SK-N-SH (cell line): ENCODE measurements at regions not wholly inside any gene's neighbourhood (a gene's known extent, or its start where the extent isn't known, plus 50 kb on each side); places are given as distances from the start of the nearest gene placed in this dataset.

Source experiments
- CTCF ChIA-PET: fragments of 300-600, 350-600 bp; formaldehyde crosslinking; extraction: SDS; loops from one replicate; lab custom pipeline; 2021; lab: Yijun Ruan, JAX
- POLR2A ChIA-PET: fragments of 350-600 bp; sonication (Branson Sonifier 250); formaldehyde crosslinking; extraction: SDS; loops from one replicate; lab custom pipeline; 2020; ENCODE audit warnings: antibody characterized with exemption, inconsistent platforms; lab: Yijun Ruan, JAX
- DNase-seq: peaks from one replicate; pipeline ENCODE4 v3.0.0; 2012
- H2AFZ ChIP-seq: fragments of 200-600 bp; sonication (generic); 2 replicates; pipeline ENCODE4 v1.8.1; 2016; ENCODE audit warnings: antibody characterized with exemption, mild to moderate bottlenecking, low read depth
- H3F3A ChIP-seq: fragments of 200-600 bp; sonication (generic); replicated peaks from 2 replicates; pipeline ENCODE3; 2016; ENCODE audit warnings: antibody characterized with exemption, mild to moderate bottlenecking; ENCODE audit not compliant: insufficient read depth
- H3K27ac ChIP-seq, 2 experiments: fragments of 200-500 bp in 1 of 2; fragments of 200-600 bp in 1 of 2; sonication (Bioruptor generic) in 1 of 2; sonication (generic), shearing (Covaris generic) in 1 of 2; 2 replicates each; pipeline versions ENCODE4 v1.5.1 to v1.6.1; 2014 to 2016; ENCODE audit warnings: low read depth in 2 of 2, inconsistent platforms in 1 of 2, low read length in 1 of 2, mild to moderate bottlenecking in 1 of 2, mixed read lengths in 1 of 2
- H3K27me3 ChIP-seq: fragments of 200-600 bp; sonication (generic), shearing (Covaris generic); 2 replicates; pipeline ENCODE4 v1.6.1; 2016; ENCODE audit warnings: mixed run types; ENCODE audit not compliant: insufficient read depth
- H3K36me3 ChIP-seq, 2 experiments: fragments of 200-500 bp in 1 of 2; fragments of 200-600 bp in 1 of 2; sonication (Bioruptor generic) in 1 of 2; sonication (generic) in 1 of 2; replicated peaks in 1 of 2; 2 replicates each; pipeline versions ENCODE3 to v1.5.1; 2014 to 2016; ENCODE audit warnings: low read length in 1 of 2, mild to moderate bottlenecking in 1 of 2; ENCODE audit not compliant: insufficient read depth in 2 of 2, control insufficient read depth in 1 of 2
- H3K4me1 ChIP-seq, 2 experiments: fragments of 200-500 bp in 1 of 2; fragments of 200-600 bp in 1 of 2; sonication (Bioruptor generic) in 1 of 2; sonication (generic), shearing (Covaris generic) in 1 of 2; 2 replicates each; pipeline versions ENCODE4 v1.5.1 to v1.6.1; 2014 to 2016; ENCODE audit warnings: low read depth in 1 of 2, low read length in 1 of 2, mixed run types in 1 of 2; ENCODE audit not compliant: insufficient read depth in 2 of 2, control insufficient read depth in 1 of 2
- H3K4me2 ChIP-seq: fragments of 200-600 bp; sonication (generic), shearing (Covaris generic); 2 replicates; pipeline ENCODE4 v1.6.1; 2017; ENCODE audit warnings: mixed run types
- H3K4me3 ChIP-seq, 2 experiments: fragments of 200-500 bp in 1 of 2; fragments of 200-600 bp in 1 of 2; sonication (Bioruptor generic) in 1 of 2; sonication (generic), shearing (Covaris generic) in 1 of 2; 2 replicates each; pipeline versions ENCODE4 v1.5.1 to v1.8.1; 2014 to 2016; ENCODE audit warnings: low read depth in 2 of 2, inconsistent platforms in 1 of 2, low read length in 1 of 2, mild to moderate bottlenecking in 1 of 2, mixed read lengths in 1 of 2, moderate library complexity in 1 of 2
- H3K79me2 ChIP-seq: fragments of 200-600 bp; sonication (generic); 2 replicates; pipeline ENCODE4 v1.8.1; 2017; ENCODE audit warnings: mild to moderate bottlenecking; ENCODE audit not compliant: insufficient read depth
- H3K9ac ChIP-seq: fragments of 200-600 bp; sonication (generic); 2 replicates; pipeline ENCODE4 v1.6.1; 2017; ENCODE audit warnings: mixed run types
- H3K9me2 ChIP-seq: fragments of 200-600 bp; sonication (generic); 2 replicates; pipeline ENCODE4 v1.6.1; 2017; ENCODE audit warnings: mixed run types
- H3K9me3 ChIP-seq: fragments of 200-600 bp; sonication (generic); 2 replicates; pipeline ENCODE4 v1.6.1; 2017; ENCODE audit warnings: mixed run types, mild to moderate bottlenecking, moderate library complexity
- H4K20me1 ChIP-seq: fragments of 200-600 bp; sonication (generic); 2 replicates; pipeline ENCODE4 v1.6.1; 2017; ENCODE audit warnings: mild to moderate bottlenecking, mixed run types; ENCODE audit not compliant: insufficient read depth
- CHD2 ChIP-seq: fragments of 150-350 bp; IDR thresholded peaks from 2 replicates; pipeline ENCODE4 v1.6.1; 2018; ENCODE audit warnings: low read length; ENCODE audit not compliant: partially characterized antibody
- ELF1 ChIP-seq: IDR thresholded peaks from 2 replicates; pipeline ENCODE4 v1.4.0; 2012
- EZH2phosphoT487 ChIP-seq: fragments of 200-600 bp; sonication (generic); IDR thresholded peaks from 2 replicates; pipeline ENCODE4 v1.6.1; 2017; ENCODE audit warnings: low read depth, mixed run types, mild to moderate bottlenecking, antibody characterized with exemption, moderate library complexity, borderline replicate concordance
- FOXJ3 ChIP-seq: sonication (generic); formaldehyde crosslinking; IDR thresholded peaks from 2 replicates; pipeline ENCODE4 v1.5.1; 2020; ENCODE audit warnings: mild to moderate bottlenecking, missing genetic modification reagents
- GABPA ChIP-seq: IDR thresholded peaks from 2 replicates; pipeline ENCODE4 v1.4.0; 2012; ENCODE audit warnings: low read depth, mild to moderate bottlenecking
- NFIC ChIP-seq: IDR thresholded peaks from 2 replicates; pipeline ENCODE4 v1.4.0; 2012; ENCODE audit warnings: borderline replicate concordance
- PBX3 ChIP-seq: IDR thresholded peaks from 2 replicates; pipeline ENCODE4; 2012
- RCOR1 ChIP-seq: fragments of 150-350 bp; IDR thresholded peaks from 2 replicates; pipeline ENCODE4 v1.6.1; 2017; ENCODE audit warnings: antibody characterized with exemption, low read length
- RFX5 ChIP-seq: IDR thresholded peaks from 2 replicates; pipeline ENCODE4 v1.6.1; 2012; ENCODE audit warnings: mild to moderate bottlenecking, improper control_type of control experiment, low read length
- RXRA ChIP-seq: IDR thresholded peaks from 2 replicates; pipeline ENCODE4 v1.4.0; 2012; ENCODE audit warnings: low read depth, mild to moderate bottlenecking, borderline replicate concordance
- SMC3 ChIP-seq: IDR thresholded peaks from 2 replicates; pipeline ENCODE4 v1.6.1; 2012; ENCODE audit warnings: low read depth, low read length, improper control_type of control experiment
- TAF1 ChIP-seq: IDR thresholded peaks from 2 replicates; pipeline ENCODE4 v1.6.1; 2012; ENCODE audit warnings: low read depth, mild to moderate bottlenecking, low read length, moderate library complexity, borderline replicate concordance
- TCF12 ChIP-seq: IDR thresholded peaks from 2 replicates; pipeline ENCODE4 v1.4.0; 2012
- TEAD4 ChIP-seq: IDR thresholded peaks from 2 replicates; pipeline ENCODE4 v1.4.0; 2012; ENCODE audit warnings: mild to moderate bottlenecking, borderline replicate concordance; ENCODE audit not compliant: insufficient read depth
- USF1 ChIP-seq: IDR thresholded peaks from 2 replicates; pipeline ENCODE4 v1.4.0; 2012; ENCODE audit warnings: low read depth, borderline replicate concordance
- USF2 ChIP-seq: fragments of 150-350 bp; IDR thresholded peaks from 2 replicates; pipeline ENCODE4 v1.6.1; 2017; ENCODE audit warnings: antibody characterized with exemption, low read length, low read depth, borderline replicate concordance
- YY1 ChIP-seq: IDR thresholded peaks from 2 replicates; pipeline ENCODE4 v1.4.0; 2012; ENCODE audit warnings: low read depth, mild to moderate bottlenecking
- ZBTB33 ChIP-seq: IDR thresholded peaks from 2 replicates; pipeline ENCODE4 v1.4.0; 2012; ENCODE audit warnings: low read depth, borderline replicate concordance
- WGBS: methylation state at CpG from one replicate; pipeline ENCODE4 v1.1.6; 2017; ENCODE audit warnings: low lambda C conversion rate; 5-methylcytosine and 5-hydroxymethylcytosine counted together

- DNase-seq: no peak
- CTCF ChIA-PET: interaction anchor here (1.0 to 1.1 kb wide), 2 partner anchors 9 to 28 kb away, joined by 3 to 4 read pairs; no protein-coding TSS in a partner anchor
Observed at GRCh38 chr11:87429996-87430395, 392.3 kb downstream of the TMEM135 start.

GRCh38 chr11:87428266-87428665, 390.5 kb downstream of the TMEM135 start:
- CTCF ChIA-PET: interaction anchor here (1.4 kb wide), 1 partner anchor 76 kb away, joined by 7 read pairs; no protein-coding TSS in a partner anchor
- Histone ChIP-seq H2AFZ (peak overlapping the region; percentile 59; the same call in 1 of the 2 replicates), H3K36me3 (no peaks in the 10 kb centered on the region), H3K4me3 (no peak overlapping the region), H4K20me1 (no peaks in the 10 kb centered on the region), H3K4me2 (no peak overlapping the region), H3F3A (no peaks in the 10 kb centered on the region), H3K27ac (no peak overlapping the region), H3K79me2 (no peaks in the 10 kb centered on the region), H3K4me1 (0 out of 4 replicates have a peak, but pooled peaks cover 0 to 10% of the 10 kb centered on the region in 2 experiments), H3K9me3 (no peaks in the 10 kb centered on the region), H3K9me2 (no peaks in the 10 kb centered on the region), H3K27me3 (no peaks in the 10 kb centered on the region), H3K9ac (no peak overlapping the region)
- POLR2A ChIA-PET: no interaction called here
- no peak for TF ChIP-seq SMC3
- TF ChIP-seq YY1: no peak
- no peak for TF ChIP-seq PBX3
- TF ChIP-seq ZBTB33: no peak
- no peak for TF ChIP-seq GABPA
- TF ChIP-seq EZH2phosphoT487: no peak
- TF ChIP-seq TCF12: no peak
- TF ChIP-seq USF1: no peak
- TF ChIP-seq TEAD4: no peak
- no peak for TF ChIP-seq CHD2
- TF ChIP-seq RCOR1: no peak
- no peak for TF ChIP-seq RFX5
- no peak for TF ChIP-seq ELF1
- TF ChIP-seq TAF1: no peak
- no peak for TF ChIP-seq NFIC
- TF ChIP-seq USF2: no peak
- WGBS: 11% methylated on average over 1 of the region's 1 CpG
- DNase-seq: no peak

More at GRCh38 chr11:87429996-87430395, 392.3 kb downstream of the TMEM135 start:
- Histone ChIP-seq H3F3A (no peaks in the 10 kb centered on the region), H3K79me2 (no peaks in the 10 kb centered on the region), H3K27ac (no peak overlapping the region), H3K4me1 (0 out of 4 replicates have a peak, but pooled peaks cover 0 to 10% of the 10 kb centered on the region in 2 experiments), H4K20me1 (no peaks in the 10 kb centered on the region), H2AFZ (no peak overlapping the region), H3K9me3 (no peaks in the 10 kb centered on the region), H3K27me3 (no peaks in the 10 kb centered on the region), H3K36me3 (no peaks in the 10 kb centered on the region), H3K4me3 (no peak overlapping the region), H3K4me2 (no peak overlapping the region), H3K9ac (no peak overlapping the region), H3K9me2 (no peaks in the 10 kb centered on the region)
- WGBS: 14% methylated on average over 3 of the region's 3 CpGs
- TF ChIP-seq RXRA: no peak
- TF ChIP-seq RFX5: no peak
- TF ChIP-seq ELF1: no peak
- TF ChIP-seq YY1: no peak
- TF ChIP-seq CHD2: no peak
- TF ChIP-seq FOXJ3 (CRISPR knock-in tag): no peak
- POLR2A ChIA-PET: no interaction called here
